Gastroesophageal sphincter (tissue), 4 donors: ENCODE measurements at regions not wholly inside any gene's neighbourhood (a gene's known extent, or its start where the extent isn't known, plus 50 kb on each side); places are given as distances from the start of the nearest gene placed in this dataset.

ENCODE experiments used
- ATAC-seq: fragments of 150-250 bp; one replicate; pipeline ENCODE4 v1.9.1; 2016; ENCODE audit warnings: mild to moderate bottlenecking, moderate library complexity
- H3K27ac ChIP-seq, 4 donors: fragments of 200-600 bp; sonication (generic) in 3 of 4; 1 replicate in 3 of 4; 2 replicates in 1 of 4; pipeline ENCODE4 v1.5.1; 2016 to 2019
- H3K27me3 ChIP-seq: fragments of 200-600 bp; sonication (generic); one replicate; pipeline ENCODE4 v1.5.1; 2019
- H3K36me3 ChIP-seq, 2 donors: fragments of 200-600 bp; sonication (generic); one replicate each; pipeline ENCODE4 v1.5.1; 2019; ENCODE audit warnings: control low read depth in 1 of 2
- H3K4me1 ChIP-seq, 3 donors: fragments of 200-600 bp; sonication (generic); 1 replicate in 2 of 3; 2 replicates in 1 of 3; pipeline ENCODE4 v1.5.1; 2016 to 2019; ENCODE audit warnings: control low read depth in 2 of 3
- H3K4me3 ChIP-seq, 2 donors: fragments of 200-600 bp; sonication (generic); one replicate each; pipeline ENCODE4 v1.5.1; 2019; ENCODE audit warnings: mild to moderate bottlenecking in 1 of 2, moderate library complexity in 1 of 2
- H3K9me3 ChIP-seq, 3 donors: fragments of 200-600 bp; sonication (generic); one replicate each; pipeline ENCODE4 v1.5.1; 2017 to 2019; ENCODE audit warnings: control low read depth in 2 of 3
- EP300 ChIP-seq: sonication (generic); formaldehyde crosslinking; IDR thresholded peaks from one replicate; pipeline ENCODE4 v1.6.1; 2017; ENCODE audit warnings: antibody characterized with exemption, mild to moderate bottlenecking
- POLR2A ChIP-seq, 2 donors: fragments of 450-650 bp; IDR thresholded peaks; one replicate each; pipeline ENCODE4 v1.6.1; 2017; ENCODE audit warnings: antibody characterized with exemption in 2 of 2, mild to moderate bottlenecking in 2 of 2, moderate library complexity in 1 of 2
- POLR2AphosphoS5 ChIP-seq: sonication (generic); formaldehyde crosslinking; IDR thresholded peaks from one replicate; pipeline ENCODE4 v1.6.1; 2017; ENCODE audit warnings: antibody characterized with exemption
- WGBS, 2 donors: methylation state at CpG; one replicate each; pipeline ENCODE4 v1.1.5; 2018; ENCODE audit warnings: low coverage in 1 of 2; 5-methylcytosine and 5-hydroxymethylcytosine counted together
- TF ChIP-seq, protein P1 (sequence below), 4 experiments: fragments of 200-600 bp in 2 of 4; fragments of 450-650 bp in 2 of 4; sonication (generic) in 1 of 4; IDR thresholded peaks; one replicate each; pipeline ENCODE4 v1.5.1; 2017 to 2019; ENCODE audit warnings: antibody characterized with exemption in 4 of 4, mild to moderate bottlenecking in 2 of 4, moderate library complexity in 2 of 4

DNA sequence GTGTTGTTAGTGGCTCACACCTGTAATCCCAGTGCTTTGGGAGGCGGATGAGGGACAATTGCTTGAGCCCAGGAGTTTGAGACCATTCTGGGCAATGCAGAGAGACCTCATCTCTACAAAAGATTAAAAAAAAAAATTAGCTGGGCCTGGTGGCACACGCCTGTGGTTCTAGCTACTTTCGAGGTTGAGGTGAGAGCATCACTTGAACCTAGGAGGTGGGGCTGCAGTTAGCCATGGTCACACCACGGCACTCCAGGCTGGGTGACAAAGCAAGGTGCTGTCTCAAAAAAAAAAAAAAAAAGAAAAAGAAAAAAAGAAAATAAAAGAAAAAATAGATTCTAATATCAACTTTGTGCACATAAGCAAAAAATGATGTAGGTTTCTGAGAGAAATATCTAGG lies 1492.5 kb upstream of the TMEFF2 start:
- WGBS, 2 donors: 79 to 87% methylated on average over 4 of the region's 4 CpGs
- ATAC-seq: no peak
- H3K36me3 ChIP-seq: no peaks in the 10 kb centered on the region
- no peaks in the 10 kb centered on the region for H3K4me1 ChIP-seq
- TF ChIP-seq, protein P1, sequence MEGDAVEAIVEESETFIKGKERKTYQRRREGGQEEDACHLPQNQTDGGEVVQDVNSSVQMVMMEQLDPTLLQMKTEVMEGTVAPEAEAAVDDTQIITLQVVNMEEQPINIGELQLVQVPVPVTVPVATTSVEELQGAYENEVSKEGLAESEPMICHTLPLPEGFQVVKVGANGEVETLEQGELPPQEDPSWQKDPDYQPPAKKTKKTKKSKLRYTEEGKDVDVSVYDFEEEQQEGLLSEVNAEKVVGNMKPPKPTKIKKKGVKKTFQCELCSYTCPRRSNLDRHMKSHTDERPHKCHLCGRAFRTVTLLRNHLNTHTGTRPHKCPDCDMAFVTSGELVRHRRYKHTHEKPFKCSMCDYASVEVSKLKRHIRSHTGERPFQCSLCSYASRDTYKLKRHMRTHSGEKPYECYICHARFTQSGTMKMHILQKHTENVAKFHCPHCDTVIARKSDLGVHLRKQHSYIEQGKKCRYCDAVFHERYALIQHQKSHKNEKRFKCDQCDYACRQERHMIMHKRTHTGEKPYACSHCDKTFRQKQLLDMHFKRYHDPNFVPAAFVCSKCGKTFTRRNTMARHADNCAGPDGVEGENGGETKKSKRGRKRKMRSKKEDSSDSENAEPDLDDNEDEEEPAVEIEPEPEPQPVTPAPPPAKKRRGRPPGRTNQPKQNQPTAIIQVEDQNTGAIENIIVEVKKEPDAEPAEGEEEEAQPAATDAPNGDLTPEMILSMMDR (IDR thresholded peaks at IDR 0.05): no peak
- TF ChIP-seq POLR2AphosphoS5: no peak
- no peak for TF ChIP-seq POLR2A (IDR thresholded peaks at IDR 0.05)
- TF ChIP-seq EP300: no peak
- H3K27ac ChIP-seq: no peak overlapping the region
- no peaks in the 10 kb centered on the region for H3K27me3 ChIP-seq
- H3K4me3 ChIP-seq: no peak overlapping the region
- no peaks in the 10 kb centered on the region for H3K9me3 ChIP-seq

DNA sequence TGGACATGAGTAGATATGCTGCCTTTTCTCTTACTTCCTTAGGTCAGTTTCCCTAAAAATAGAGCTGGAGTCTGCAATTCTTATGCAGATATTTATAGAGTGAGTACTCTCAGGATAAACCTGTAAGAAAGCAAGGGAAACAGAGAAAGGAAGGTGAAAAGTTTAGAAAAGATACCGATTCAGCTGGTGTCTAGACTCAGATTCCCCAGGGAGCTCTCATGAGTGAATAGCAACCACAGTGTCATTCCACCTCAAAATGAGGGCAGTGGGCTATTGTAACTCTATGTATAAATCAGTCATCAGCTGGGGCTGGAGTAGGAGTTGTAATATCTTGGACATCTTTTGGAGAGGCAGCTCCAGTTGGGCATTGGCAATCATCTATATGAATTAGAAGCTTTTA lies 1485.1 kb upstream of the TMEFF2 start:
- TF ChIP-seq POLR2A (IDR thresholded peaks at IDR 0.05) (no peak), EP300 (no peak), POLR2AphosphoS5 (no peak)
- TF ChIP-seq, protein P1 (IDR thresholded peaks at IDR 0.05): no peak
- ATAC-seq: no peak
- Histone ChIP-seq H3K4me1 (no peaks in the 10 kb centered on the region), H3K27ac (no peak overlapping the region), H3K4me3 (no peak overlapping the region), H3K9me3 (no peaks in the 10 kb centered on the region), H3K27me3 (no peaks in the 10 kb centered on the region), H3K36me3 (no peaks in the 10 kb centered on the region)
- 79% methylated on average over 1 of the region's 1 CpG; no CpG with 5 or more reads in 1 of the 2 donors for WGBS, 2 donors

DNA sequence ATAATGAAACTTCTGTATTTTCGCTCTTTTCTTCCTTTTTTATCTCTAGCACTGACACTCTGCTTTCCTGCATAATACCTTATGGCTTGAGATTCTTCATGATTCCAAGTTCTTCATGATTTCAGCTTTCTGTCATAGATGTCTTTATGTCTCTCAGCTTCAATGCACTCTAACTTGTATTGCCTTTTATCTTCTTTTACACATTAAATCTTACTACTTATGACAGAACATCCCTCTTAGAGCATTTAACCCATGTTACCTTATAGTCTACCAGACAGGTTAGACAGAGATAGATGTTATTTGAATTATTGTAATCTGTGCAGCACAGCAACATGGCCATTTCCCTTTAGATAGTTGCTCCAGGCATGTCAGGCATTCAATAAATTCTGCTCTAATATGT lies 1475.7 kb upstream of the TMEFF2 start:
- Histone ChIP-seq H3K9me3 (no peaks in the 10 kb centered on the region), H3K27ac (no peak overlapping the region), H3K36me3 (no peaks in the 10 kb centered on the region), H3K27me3 (no peaks in the 10 kb centered on the region), H3K4me1 (no peaks in the 10 kb centered on the region), H3K4me3 (no peak overlapping the region)
- TF ChIP-seq POLR2A (IDR thresholded peaks at IDR 0.05): no peak
- no peak for TF ChIP-seq POLR2AphosphoS5
- TF ChIP-seq, protein P1 (IDR thresholded peaks at IDR 0.05): no peak
- TF ChIP-seq EP300: no peak
- WGBS, 2 donors: 67% methylated on average over 1 of the region's 1 CpG; no CpG with 5 or more reads in 1 of the 2 donors
- no peak for ATAC-seq

DNA sequence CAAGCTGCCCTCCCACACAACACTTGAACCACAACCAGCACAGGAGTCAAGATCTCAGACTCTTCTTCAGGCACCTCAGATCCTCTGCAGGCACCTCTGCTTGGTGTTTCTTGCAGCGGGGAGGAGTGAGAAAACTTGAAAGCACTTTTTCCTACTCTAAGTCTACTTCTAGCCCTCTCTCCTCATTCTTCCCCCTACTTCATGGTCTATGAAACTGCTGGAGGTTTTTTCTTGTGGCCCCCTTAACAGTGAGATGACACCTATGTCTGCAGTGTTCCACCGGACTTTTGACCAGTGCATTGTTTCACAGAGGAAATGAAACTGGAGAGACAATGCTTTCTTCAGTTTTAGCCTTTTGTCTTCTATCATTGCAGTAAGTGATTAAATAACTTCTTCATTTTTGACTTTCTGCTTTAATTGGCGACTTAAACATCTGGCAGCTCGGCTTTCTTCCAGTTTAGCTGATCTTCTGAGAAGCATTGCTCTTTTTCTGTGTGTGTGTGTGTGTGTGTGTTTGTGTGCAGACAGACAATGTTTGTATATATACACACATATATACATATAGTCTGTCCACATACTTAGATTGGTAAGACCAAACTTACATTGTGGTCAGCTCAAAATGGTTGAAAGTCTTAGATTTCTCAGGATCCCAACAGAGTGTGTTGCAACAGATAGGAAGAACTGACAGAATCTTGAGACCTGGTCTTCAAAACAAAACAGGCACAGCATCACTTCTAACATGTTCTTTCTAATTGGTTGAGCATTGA lies 1474.0 kb upstream of the TMEFF2 start:
- Histone ChIP-seq H3K36me3 (no peaks in the 10 kb centered on the region), H3K4me3 (no peak overlapping the region), H3K27me3 (no peaks in the 10 kb centered on the region), H3K27ac (no peak overlapping the region), H3K4me1 (no peaks in the 10 kb centered on the region), H3K9me3 (no peaks in the 10 kb centered on the region)
- ATAC-seq: no peak
- 72 to 73% methylated on average over 3 to 4 of the region's 4 CpGs for WGBS, 2 donors
- TF ChIP-seq POLR2AphosphoS5 (no peak), POLR2A (IDR thresholded peaks at IDR 0.05) (no peak), EP300 (no peak)
- TF ChIP-seq, protein P1 (IDR thresholded peaks at IDR 0.05): no peak

DNA sequence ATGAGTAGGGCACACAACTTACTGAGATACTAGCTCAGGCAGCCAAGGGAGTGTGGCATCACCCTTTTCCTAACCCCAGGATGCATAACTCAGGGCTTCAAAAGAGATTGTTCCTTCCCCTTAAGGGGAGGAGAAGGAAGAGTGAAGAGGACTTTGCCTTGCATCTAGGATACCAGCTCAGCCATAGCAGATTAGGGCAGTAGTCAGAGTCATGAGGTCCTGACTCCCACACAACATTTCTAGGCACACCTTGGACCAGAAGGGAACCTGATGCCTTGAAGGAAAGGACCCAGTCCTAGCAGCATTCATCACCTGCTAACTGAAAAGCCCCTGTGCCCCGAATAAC lies 1433.2 kb upstream of the TMEFF2 start:
- H3K36me3 ChIP-seq: no peaks in the 10 kb centered on the region
- H3K27ac ChIP-seq: no peak overlapping the region
- no peak for TF ChIP-seq EP300
- no peak for TF ChIP-seq POLR2A (IDR thresholded peaks at IDR 0.05)
- TF ChIP-seq POLR2AphosphoS5: no peak
- TF ChIP-seq, protein P1 (IDR thresholded peaks at IDR 0.05): no peak
- no peaks in the 10 kb centered on the region for H3K4me1 ChIP-seq
- H3K9me3 ChIP-seq: peaks cover 0 to 4% (median 0%) of the 10 kb centered on the region in 3 donors
- H3K27me3 ChIP-seq: no peaks in the 10 kb centered on the region
- no peak for ATAC-seq
- WGBS, 2 donors: no CpG with 5 or more reads among the region's 1 CpG
- no peak overlapping the region for H3K4me3 ChIP-seq
